SKM-1 treated with dmso at 0.1 percent for 144 hours (cell line): ENCODE measurements at regions not wholly inside any gene's neighbourhood (a gene's known extent, or its start where the extent isn't known, plus 50 kb on each side); places are given as distances from the start of the nearest gene placed in this dataset.
"Not testable (repeated sequence)": the region's sequence is repeated elsewhere in the genome, so short reads cannot be mapped to it uniquely, and the experiment has no call there.

ENCODE experiments used
- DNase-seq: peaks from one replicate; lab custom pipeline; 2025; ENCODE audit not compliant: unreplicated experiment; lab: John Stamatoyannopoulos, UW

- no peak for DNase-seq
Measured at GRCh38 chr9:85487872-85488271, 253.9 kb downstream of the AGTPBP1 start.

GRCh38 chr9:85484235-85484634 is 257.5 kb downstream of the AGTPBP1 start:
- no peak for DNase-seq

GRCh38 chr9:85483208-85483607 is 258.5 kb downstream of the AGTPBP1 start:
- DNase-seq: no peak

GRCh38 chr9:85479305-85479704 is 262.4 kb downstream of the AGTPBP1 start:
- no peak for DNase-seq

- DNase-seq: no peak
Measured at GRCh38 chr9:85478847-85479246, 262.9 kb downstream of the AGTPBP1 start.

- DNase-seq: not testable (repeated sequence)
Measured at GRCh38 chr9:85474896-85475295, 266.9 kb downstream of the AGTPBP1 start.

GRCh38 chr9:85471791-85472190 is 270.0 kb downstream of the AGTPBP1 start:
- no peak for DNase-seq

- DNase-seq: no peak
Measured at GRCh38 chr9:85469041-85469440, 272.7 kb downstream of the AGTPBP1 start.

- no peak for DNase-seq
Measured at GRCh38 chr9:85466834-85467233, 274.9 kb downstream of the AGTPBP1 start.

GRCh38 chr9:85458114-85458864 is 283.5 kb downstream of the AGTPBP1 start:
- not testable (repeated sequence) for DNase-seq

- no peak for DNase-seq
Measured at GRCh38 chr9:85453850-85454249, 287.9 kb downstream of the AGTPBP1 start.

GRCh38 chr9:85452841-85453240 is 288.9 kb downstream of the AGTPBP1 start:
- DNase-seq: no peak

- DNase-seq: no peak
Measured at GRCh38 chr9:85451680-85452079, 290.1 kb downstream of the AGTPBP1 start.

GRCh38 chr9:85445887-85446286 is 295.9 kb downstream of the AGTPBP1 start:
- no peak for DNase-seq

GRCh38 chr9:85444243-85444642 is 297.5 kb downstream of the AGTPBP1 start:
- DNase-seq: no peak

- no peak for DNase-seq
Measured at GRCh38 chr9:85443190-85443598, 298.6 kb downstream of the AGTPBP1 start.

GRCh38 chr9:85439791-85440190 is 302.0 kb downstream of the AGTPBP1 start:
- DNase-seq: no peak

GRCh38 chr9:85433956-85434355 is 307.8 kb downstream of the AGTPBP1 start:
- DNase-seq: not testable (repeated sequence)

GRCh38 chr9:85433551-85433950 is 308.2 kb downstream of the AGTPBP1 start:
- not testable (repeated sequence) for DNase-seq

GRCh38 chr9:85433046-85433445 is 308.7 kb downstream of the AGTPBP1 start:
- no peak for DNase-seq

GRCh38 chr9:85432599-85432998 is 309.2 kb downstream of the AGTPBP1 start:
- no peak for DNase-seq

- DNase-seq: no peak
Measured at GRCh38 chr9:85431339-85432102, 310.2 kb downstream of the AGTPBP1 start.
